Mesenchymal stem cell (in vitro differentiated cells and primary cell): ENCODE measurements at regions not wholly inside any gene's neighbourhood (a gene's known extent, or its start where the extent isn't known, plus 50 kb on each side); places are given as distances from the start of the nearest gene placed in this dataset.

Source experiments
- DNase-seq: peaks from one replicate; pipeline ENCODE4 v3.0.0-alpha.2; 2013
- H2AFZ ChIP-seq: one replicate; pipeline ENCODE4 v1.6.1; 2013; ENCODE audit warnings: low read depth, mild to moderate bottlenecking, control low read depth, inconsistent platforms, low read length, moderate library complexity
- H2AK5ac ChIP-seq: 2 replicates; pipeline ENCODE4 v1.6.1; 2013; ENCODE audit warnings: low read length, moderate library complexity, mild to moderate bottlenecking, inconsistent platforms; ENCODE audit not compliant: severe bottlenecking
- H2BK120ac ChIP-seq: one replicate; pipeline ENCODE4 v1.6.1; 2013; ENCODE audit warnings: low read depth, mild to moderate bottlenecking, inconsistent platforms, low read length, moderate library complexity
- H2BK12ac ChIP-seq, 2 experiments: one replicate each; pipeline ENCODE4 v1.6.1; 2013; ENCODE audit warnings: inconsistent platforms in 2 of 2, low read length in 2 of 2, mild to moderate bottlenecking in 2 of 2, moderate library complexity in 2 of 2, control low read depth in 1 of 2
- H2BK15ac ChIP-seq: one replicate; pipeline ENCODE4 v1.6.1; 2013; ENCODE audit warnings: mild to moderate bottlenecking, low read depth, inconsistent platforms; ENCODE audit not compliant: poor library complexity, severe bottlenecking
- H2BK5ac ChIP-seq: 2 replicates; pipeline ENCODE4 v1.6.1; 2013; ENCODE audit warnings: low read depth, mild to moderate bottlenecking, low read length, control low read depth, inconsistent platforms; ENCODE audit not compliant: poor library complexity, severe bottlenecking
- H3K14ac ChIP-seq, 2 experiments: one replicate each; pipeline ENCODE4 v1.6.1; 2013; ENCODE audit warnings: inconsistent platforms in 2 of 2, low read length in 2 of 2, control low read depth in 1 of 2, mild to moderate bottlenecking in 1 of 2, moderate library complexity in 1 of 2
- H3K18ac ChIP-seq, 2 experiments: one replicate each; pipeline ENCODE4 v1.6.1; 2013; ENCODE audit warnings: inconsistent platforms in 2 of 2, low read length in 2 of 2, control low read depth in 1 of 2, low read depth in 1 of 2, mild to moderate bottlenecking in 1 of 2
- H3K23ac ChIP-seq, 2 experiments: one replicate each; pipeline ENCODE4 v1.6.1; 2013; ENCODE audit warnings: inconsistent platforms in 2 of 2, low read length in 2 of 2, mild to moderate bottlenecking in 2 of 2, moderate library complexity in 2 of 2, control low read depth in 1 of 2
- H3K27ac ChIP-seq: 2 replicates; pipeline ENCODE4 v1.5.1; 2013; ENCODE audit warnings: mild to moderate bottlenecking, moderate library complexity, low read length, control low read depth, inconsistent platforms; ENCODE audit not compliant: poor library complexity, severe bottlenecking
- H3K27me3 ChIP-seq, 2 experiments: 2 replicates each; pipeline versions ENCODE4 v1.6.1 to v1.7.0; 2013; ENCODE audit warnings: low read length in 2 of 2, mild to moderate bottlenecking in 2 of 2, moderate library complexity in 2 of 2, control low read depth in 1 of 2, inconsistent platforms in 1 of 2; ENCODE audit not compliant: control insufficient read depth in 1 of 2, insufficient read depth in 1 of 2
- H3K36me3 ChIP-seq, 2 experiments: 2 replicates each; pipeline versions ENCODE4 v1.6.1 to v1.7.0; 2013; ENCODE audit warnings: low read length in 2 of 2, control low read depth in 1 of 2, inconsistent platforms in 1 of 2, low read depth in 1 of 2, mild to moderate bottlenecking in 1 of 2; ENCODE audit not compliant: insufficient read depth in 2 of 2, control insufficient read depth in 1 of 2
- H3K4ac ChIP-seq, 2 experiments: one replicate each; pipeline ENCODE4 v1.6.1; 2013; ENCODE audit warnings: inconsistent platforms in 2 of 2, low read length in 2 of 2, mild to moderate bottlenecking in 2 of 2, moderate library complexity in 2 of 2, control low read depth in 1 of 2, low read depth in 1 of 2
- H3K4me1 ChIP-seq: 2 replicates; pipeline ENCODE4 v1.6.1; 2013; ENCODE audit warnings: low read depth, low read length, control low read depth; ENCODE audit not compliant: control insufficient read depth, insufficient read depth
- H3K4me2 ChIP-seq: 2 replicates; pipeline ENCODE4 v1.6.1; 2013; ENCODE audit warnings: low read length, mild to moderate bottlenecking, inconsistent platforms; ENCODE audit not compliant: poor library complexity, severe bottlenecking
- H3K4me3 ChIP-seq, 2 experiments: 2 replicates each; pipeline versions ENCODE4 v1.5.1 to v1.7.0; 2013; ENCODE audit warnings: low read length in 2 of 2, mild to moderate bottlenecking in 2 of 2, control low read depth in 1 of 2, low read depth in 1 of 2; ENCODE audit not compliant: insufficient read depth in 1 of 2
- H3K79me1 ChIP-seq: replicated peaks from 2 replicates; pipeline ENCODE4 v1.6.1; 2013; ENCODE audit warnings: mild to moderate bottlenecking, control low read depth, low read length, inconsistent platforms; ENCODE audit not compliant: poor library complexity, severe bottlenecking
- H3K9ac ChIP-seq: 2 replicates; pipeline ENCODE4 v1.7.0; 2013; ENCODE audit warnings: mild to moderate bottlenecking, low read length, moderate library complexity
- H3K9me3 ChIP-seq: 2 replicates; pipeline ENCODE4 v1.7.0; 2013; ENCODE audit warnings: mild to moderate bottlenecking, low read length; ENCODE audit not compliant: control insufficient read depth
- H4K8ac ChIP-seq: one replicate; pipeline ENCODE4 v1.6.1; 2013; ENCODE audit warnings: inconsistent platforms, mild to moderate bottlenecking, low read length, moderate library complexity
- H4K91ac ChIP-seq: one replicate; pipeline ENCODE4 v1.6.1; 2013; ENCODE audit warnings: mild to moderate bottlenecking, low read length, inconsistent platforms
- WGBS: methylation state at CpG from one replicate; pipeline ENCODE4 v1.1.7; 2013; ENCODE audit warnings: mixed read lengths; 5-methylcytosine and 5-hydroxymethylcytosine counted together

GRCh38 chr4:43983610-43984009, 465.0 kb downstream of the KCTD8 start:
- H3K9ac ChIP-seq: no peak overlapping the region
- no peaks in the 10 kb centered on the region for H3K27me3 ChIP-seq
- no peak overlapping the region for H3K14ac ChIP-seq
- no peaks in the 10 kb centered on the region for H3K9me3 ChIP-seq
- H2AK5ac ChIP-seq: no peak overlapping the region
- DNase-seq: no peak
- no peak overlapping the region for H2BK12ac ChIP-seq
- no peaks in the 10 kb centered on the region for H3K4me1 ChIP-seq
- no peak overlapping the region for H2BK15ac ChIP-seq
- no peak overlapping the region for H4K91ac ChIP-seq
- H3K23ac ChIP-seq: no peak overlapping the region
- H3K4ac ChIP-seq: no peak overlapping the region
- H3K4me3 ChIP-seq: no peak overlapping the region
- H2AFZ ChIP-seq: no peak overlapping the region
- H3K36me3 ChIP-seq: no peaks in the 10 kb centered on the region
- H2BK120ac ChIP-seq: no peak overlapping the region
- H4K8ac ChIP-seq: no peak overlapping the region
- no peaks in the 10 kb centered on the region for H3K79me1 ChIP-seq
- no peak overlapping the region for H2BK5ac ChIP-seq
- H3K27ac ChIP-seq: no peak overlapping the region
- H3K18ac ChIP-seq: no peak overlapping the region
- no peak overlapping the region for H3K4me2 ChIP-seq
- WGBS: 43% methylated on average over 1 of the region's 1 CpG

GRCh38 chr4:43987331-43987944, 461.2 kb downstream of the KCTD8 start:
- H3K14ac ChIP-seq: no peak overlapping the region
- no peak overlapping the region for H4K8ac ChIP-seq
- no peak for DNase-seq
- H3K27me3 ChIP-seq: no peaks in the 10 kb centered on the region
- H3K23ac ChIP-seq: no peak overlapping the region
- no peak overlapping the region for H3K27ac ChIP-seq
- WGBS: 90% methylated on average over 9 of the region's 9 CpGs
- no peaks in the 10 kb centered on the region for H3K9me3 ChIP-seq
- no peak overlapping the region for H2BK5ac ChIP-seq
- no peak overlapping the region for H3K4me2 ChIP-seq
- H3K9ac ChIP-seq: no peak overlapping the region
- H3K4me1 ChIP-seq: peaks cover 3% of the 10 kb centered on the region
- H4K91ac ChIP-seq: no peak overlapping the region
- H2BK12ac ChIP-seq: no peak overlapping the region
- H3K36me3 ChIP-seq: no peaks in the 10 kb centered on the region
- no peak overlapping the region for H2AK5ac ChIP-seq
- no peaks in the 10 kb centered on the region for H3K79me1 ChIP-seq
- no peak overlapping the region for H3K4ac ChIP-seq
- no peak overlapping the region for H3K4me3 ChIP-seq
- H3K18ac ChIP-seq: no peak overlapping the region
- H2BK15ac ChIP-seq: no peak overlapping the region
- H2AFZ ChIP-seq: no peak overlapping the region
- H2BK120ac ChIP-seq: no peak overlapping the region

- peaks cover 3% of the 10 kb centered on the region for H3K4me1 ChIP-seq
- no peak overlapping the region for H3K9ac ChIP-seq
- no peak overlapping the region for H2AK5ac ChIP-seq
- H3K4ac ChIP-seq: no peak overlapping the region
- H3K27me3 ChIP-seq: no peaks in the 10 kb centered on the region
- peak overlapping the region; percentile 28 for H3K4me2 ChIP-seq
- H3K14ac ChIP-seq: no peak overlapping the region
- H2BK120ac ChIP-seq: no peak overlapping the region
- 66% methylated on average over 7 of the region's 7 CpGs for WGBS
- H3K18ac ChIP-seq: no peak overlapping the region
- no peaks in the 10 kb centered on the region for H3K36me3 ChIP-seq
- no peak overlapping the region for H2BK15ac ChIP-seq
- no peak overlapping the region for H3K23ac ChIP-seq
- H4K8ac ChIP-seq: no peak overlapping the region
- no peaks in the 10 kb centered on the region for H3K9me3 ChIP-seq
- H2AFZ ChIP-seq: no peak overlapping the region
- H4K91ac ChIP-seq: no peak overlapping the region
- H2BK12ac ChIP-seq: no peak overlapping the region
- H3K4me3 ChIP-seq: no peak overlapping the region
- H2BK5ac ChIP-seq: no peak overlapping the region
- H3K27ac ChIP-seq: peak overlapping the region; percentile 80
- H3K79me1 ChIP-seq: no peaks in the 10 kb centered on the region
- DNase-seq: peak; percentile 14
Observed at GRCh38 chr4:43990551-43990950, 458.1 kb downstream of the KCTD8 start.

GRCh38 chr4:43990963-43991362, 457.6 kb downstream of the KCTD8 start:
- no peak overlapping the region for H2BK5ac ChIP-seq
- H4K8ac ChIP-seq: no peak overlapping the region
- no peak overlapping the region for H2BK12ac ChIP-seq
- H2BK120ac ChIP-seq: no peak overlapping the region
- no peak overlapping the region for H3K23ac ChIP-seq
- H3K79me1 ChIP-seq: no peaks in the 10 kb centered on the region
- H3K14ac ChIP-seq: no peak overlapping the region
- no peak overlapping the region for H3K4me2 ChIP-seq
- H4K91ac ChIP-seq: no peak overlapping the region
- no peak overlapping the region for H3K9ac ChIP-seq
- H3K27me3 ChIP-seq: no peaks in the 10 kb centered on the region
- H3K27ac ChIP-seq: peak overlapping the region; percentile 80
- DNase-seq: peak; percentile 1
- peaks cover 3% of the 10 kb centered on the region for H3K4me1 ChIP-seq
- H2AK5ac ChIP-seq: no peak overlapping the region
- no peak overlapping the region for H3K4me3 ChIP-seq
- H2BK15ac ChIP-seq: no peak overlapping the region
- no peaks in the 10 kb centered on the region for H3K36me3 ChIP-seq
- H3K18ac ChIP-seq: no peak overlapping the region
- no peak overlapping the region for H3K4ac ChIP-seq
- H2AFZ ChIP-seq: no peak overlapping the region
- 59% methylated on average over 3 of the region's 3 CpGs for WGBS
- no peaks in the 10 kb centered on the region for H3K9me3 ChIP-seq
